GM23338 (cell line): ENCODE measurements at regions not wholly inside any gene's neighbourhood (a gene's known extent, or its start where the extent isn't known, plus 50 kb on each side); places are given as distances from the start of the nearest gene placed in this dataset.

ENCODE experiments used
- ATAC-seq: fragments of 200-7000 bp; cut with Tn5 transposase; 3 replicates; pipeline ENCODE4 v1.9.1; 2020
- DNase-seq: peaks from one replicate; pipeline ENCODE4 v3.0.0-alpha.2; 2015; ENCODE audit warnings: low spot score
- H2AFZ ChIP-seq: fragments of 200-600 bp; sonication (generic); 2 replicates; pipeline ENCODE4 v1.8.0; 2016; ENCODE audit warnings: antibody characterized with exemption, mild to moderate bottlenecking, moderate library complexity
- H3F3A ChIP-seq: fragments of 200-600 bp; sonication (generic); replicated peaks from 2 replicates; pipeline ENCODE4 v1.8.0; 2017; ENCODE audit warnings: antibody characterized with exemption, mixed run types, low read depth
- H3K27ac ChIP-seq: fragments of 200-600 bp; sonication (generic); 2 replicates; pipeline ENCODE4 v1.6.1; 2016; ENCODE audit warnings: low read depth
- H3K27me3 ChIP-seq: fragments of 200-600 bp; sonication (generic); 2 replicates; pipeline ENCODE4 v1.8.0; 2016; ENCODE audit warnings: mild to moderate bottlenecking, mixed run types, moderate library complexity; ENCODE audit not compliant: insufficient read depth
- H3K36me3 ChIP-seq: fragments of 200-600 bp; sonication (generic); 2 replicates; pipeline ENCODE4 v1.8.0; 2016; ENCODE audit warnings: mild to moderate bottlenecking; ENCODE audit not compliant: insufficient read depth
- H3K4me1 ChIP-seq: fragments of 200-600 bp; sonication (generic); 2 replicates; pipeline ENCODE4 v1.8.0; 2016; ENCODE audit warnings: mild to moderate bottlenecking, moderate library complexity; ENCODE audit not compliant: insufficient read depth
- H3K4me2 ChIP-seq: fragments of 200-600 bp; sonication (generic); 2 replicates; pipeline ENCODE4 v1.7.1; 2017; ENCODE audit warnings: mixed run types
- H3K4me3 ChIP-seq: fragments of 200-600 bp; sonication (generic); 2 replicates; pipeline ENCODE4 v1.6.1; 2016; ENCODE audit warnings: mixed run types
- H3K79me2 ChIP-seq: fragments of 200-600 bp; sonication (generic); replicated peaks from 2 replicates; pipeline ENCODE4 v1.8.0; 2017; ENCODE audit warnings: mild to moderate bottlenecking; ENCODE audit not compliant: insufficient read depth
- H3K9me2 ChIP-seq: fragments of 200-600 bp; sonication (generic); 2 replicates; pipeline ENCODE4 v1.8.0; 2017; ENCODE audit not compliant: insufficient read depth
- H4K20me1 ChIP-seq: fragments of 200-600 bp; sonication (generic); replicated peaks from 2 replicates; pipeline ENCODE4 v1.8.0; 2017; ENCODE audit warnings: mild to moderate bottlenecking; ENCODE audit not compliant: insufficient read depth
- H3K27ac Mint-ChIP-seq: 2 replicates; pipeline ENCODE4 v1.8.0; 2020; ENCODE audit warnings: inconsistent platforms, mild to moderate bottlenecking, moderate library complexity, mixed read lengths
- H3K27me3 Mint-ChIP-seq: 3 replicates; pipeline ENCODE4 v1.8.0; 2022; ENCODE audit warnings: low read depth, mild to moderate bottlenecking, moderate library complexity, mixed read lengths, inconsistent platforms; ENCODE audit not compliant: insufficient read depth, poor library complexity
- H3K36me3 Mint-ChIP-seq: 3 replicates; pipeline ENCODE4 v1.8.0; 2021; ENCODE audit warnings: low read depth, mild to moderate bottlenecking, inconsistent platforms, moderate library complexity, mixed read lengths
- H3K4me1 Mint-ChIP-seq: 3 replicates; pipeline ENCODE4 v1.8.0; 2020; ENCODE audit warnings: mild to moderate bottlenecking, inconsistent platforms, mixed read lengths
- H3K4me3 Mint-ChIP-seq: 3 replicates; pipeline ENCODE4 v1.8.0; 2021; ENCODE audit warnings: moderate library complexity, mild to moderate bottlenecking, inconsistent platforms, mixed read lengths
- H3K9me3 Mint-ChIP-seq: 3 replicates; pipeline ENCODE4 v1.8.0; 2020; ENCODE audit warnings: moderate library complexity, mild to moderate bottlenecking, inconsistent platforms, mixed read lengths
- CREB1 ChIP-seq: fragments of 250-450 bp; sonication (Bioruptor Pico); IDR thresholded peaks from 2 replicates; pipeline ENCODE4 v1.5.0; 2020; ENCODE audit warnings: low read depth, mild to moderate bottlenecking, moderate library complexity
- EZH2 ChIP-seq: fragments of 200-600 bp; sonication (generic); IDR thresholded peaks from one replicate; pipeline ENCODE4 v1.8.0; 2017; ENCODE audit warnings: antibody characterized with exemption, mild to moderate bottlenecking, low read depth; ENCODE audit not compliant: unreplicated experiment
- JUNB ChIP-seq: IDR thresholded peaks from one replicate; pipeline ENCODE4 v1.6.1; 2016; ENCODE audit warnings: antibody characterized with exemption; ENCODE audit not compliant: unreplicated experiment
- NANOG ChIP-seq: IDR thresholded peaks from 2 replicates; pipeline ENCODE4 v1.6.1; 2016; ENCODE audit warnings: antibody characterized with exemption, borderline replicate concordance
- POLR2AphosphoS5 ChIP-seq: IDR thresholded peaks from 2 replicates; pipeline ENCODE4 v1.6.1; 2016; ENCODE audit warnings: antibody characterized with exemption, low read depth
- ZNF114 ChIP-seq: fragments of 250-450 bp; sonication (Bioruptor Pico); IDR thresholded peaks from 2 replicates; pipeline ENCODE4 v1.5.0; 2020; ENCODE audit warnings: mild to moderate bottlenecking, moderate library complexity
- ZNF331 ChIP-seq: fragments of 250-450 bp; sonication (Bioruptor Pico); IDR thresholded peaks from 2 replicates; pipeline ENCODE4 v1.5.0; 2020; ENCODE audit warnings: low read depth, mild to moderate bottlenecking, moderate library complexity
- ZNF462 ChIP-seq: fragments of 250-450 bp; sonication (Bioruptor Pico); IDR thresholded peaks from 2 replicates; pipeline ENCODE4 v1.5.0; 2020; ENCODE audit warnings: mild to moderate bottlenecking, moderate library complexity

GRCh38 chr2:236811062-236811656, 241.5 kb downstream of the ACKR3 start:
- Histone ChIP-seq H3K36me3 (no peaks in the 10 kb centered on the region), H3F3A (no peaks in the 10 kb centered on the region), H3K27ac (no peak overlapping the region), H3K4me1 (no peaks in the 10 kb centered on the region), H3K9me2 (peaks cover 4% of the 10 kb centered on the region; the same call in 1 of the 2 replicates), H3K4me3 (no peak overlapping the region), H3K4me2 (no peak overlapping the region), H3K27me3 (no peaks in the 10 kb centered on the region), H2AFZ (no peak overlapping the region), H4K20me1 (no peaks in the 10 kb centered on the region), H3K79me2 (no peaks in the 10 kb centered on the region)
- ATAC-seq (no peak), DNase-seq (no peak)
- peaks cover 2% of the 10 kb centered on the region for H3K27me3 Mint-ChIP-seq
- no peak overlapping the region for H3K4me3 Mint-ChIP-seq
- no peaks in the 10 kb centered on the region; the same call in 2 of the 3 replicates for H3K4me1 Mint-ChIP-seq
- no peak overlapping the region for H3K27ac Mint-ChIP-seq
- no peak for TF ChIP-seq EZH2
- TF ChIP-seq CREB1 (CRISPR knock-in tag), result no peak
- no peak for TF ChIP-seq NANOG
- peaks cover 30% of the 10 kb centered on the region for H3K36me3 Mint-ChIP-seq
- peaks cover 39% of the 10 kb centered on the region for H3K9me3 Mint-ChIP-seq

GRCh38 chr2:236813766-236814165, 244.1 kb downstream of the ACKR3 start:
- no peak for TF ChIP-seq POLR2AphosphoS5
- no peak for TF ChIP-seq ZNF114 (CRISPR knock-in tag)
- TF ChIP-seq ZNF462, result no peak
- no peak for TF ChIP-seq JUNB
- TF ChIP-seq EZH2, result no peak
- no peak for TF ChIP-seq ZNF331 (CRISPR knock-in tag)
- TF ChIP-seq NANOG, result no peak
- no peaks in the 10 kb centered on the region for H3K4me1 ChIP-seq
- no peak overlapping the region for H3K4me2 ChIP-seq
- H3K9me2 ChIP-seq, result no peaks in the 10 kb centered on the region; the same call in 1 of the 2 replicates
- no peaks in the 10 kb centered on the region for H3F3A ChIP-seq
- H3K79me2 ChIP-seq, result no peaks in the 10 kb centered on the region
- peaks cover 1% of the 10 kb centered on the region for H3K27me3 Mint-ChIP-seq
- H2AFZ ChIP-seq, result no peak overlapping the region
- H3K9me3 Mint-ChIP-seq, result peaks cover 22% of the 10 kb centered on the region
- no peaks in the 10 kb centered on the region for H3K36me3 ChIP-seq
- H3K4me1 Mint-ChIP-seq, result no peaks in the 10 kb centered on the region; the same call in 1 of the 3 replicates
- H3K27me3 ChIP-seq, result no peaks in the 10 kb centered on the region
- DNase-seq (no peak), ATAC-seq (no peak)
- no peak overlapping the region for H3K27ac ChIP-seq
- H3K4me3 ChIP-seq, result no peak overlapping the region
- no peaks in the 10 kb centered on the region for H4K20me1 ChIP-seq
- no peak overlapping the region for H3K4me3 Mint-ChIP-seq
- H3K36me3 Mint-ChIP-seq, result peaks cover 25% of the 10 kb centered on the region
- no peak overlapping the region for H3K27ac Mint-ChIP-seq
